Activated CD4-positive, alpha-beta T cell treated with anti-CD3 and anti-CD28 coated beads, Interleukin-2, amount 10 ng/mL, durations not matched to agents 24 days and 14 days (primary cell): ENCODE measurements at regions not wholly inside any gene's neighbourhood (a gene's known extent, or its start where the extent isn't known, plus 50 kb on each side); places are given as distances from the start of the nearest gene placed in this dataset.
"Not testable (repeated sequence)": the region's sequence is repeated elsewhere in the genome, so short reads cannot be mapped to it uniquely, and the experiment has no call there.

Experiments
- DNase-seq: peaks from one replicate; pipeline ENCODE4 v3.0.0; 2022
- H3K27ac Mint-ChIP-seq: one replicate; pipeline ENCODE4 v1.8.0; 2022; ENCODE audit warnings: mild to moderate bottlenecking, mixed read lengths
- H3K27me3 Mint-ChIP-seq: one replicate; pipeline ENCODE4 v1.8.0; 2022; ENCODE audit warnings: mixed read lengths
- H3K36me3 Mint-ChIP-seq: one replicate; pipeline ENCODE4 v1.8.0; 2022; ENCODE audit warnings: low read depth, mild to moderate bottlenecking, mixed read lengths
- H3K4me1 Mint-ChIP-seq: one replicate; pipeline ENCODE4 v1.8.0; 2021; ENCODE audit warnings: mixed read lengths
- H3K4me3 Mint-ChIP-seq: one replicate; pipeline ENCODE4 v1.8.0; 2022; ENCODE audit warnings: mild to moderate bottlenecking, moderate library complexity, mixed read lengths
- H3K9me3 Mint-ChIP-seq: one replicate; pipeline ENCODE4 v1.8.0; 2021; ENCODE audit warnings: mixed read lengths
- intact Hi-C: fragments of 100-400 bp; cut with micrococcal nuclease; formaldehyde crosslinking; loops from one replicate; pipeline ENCODE4 v1.15.1; 2023

DNA sequence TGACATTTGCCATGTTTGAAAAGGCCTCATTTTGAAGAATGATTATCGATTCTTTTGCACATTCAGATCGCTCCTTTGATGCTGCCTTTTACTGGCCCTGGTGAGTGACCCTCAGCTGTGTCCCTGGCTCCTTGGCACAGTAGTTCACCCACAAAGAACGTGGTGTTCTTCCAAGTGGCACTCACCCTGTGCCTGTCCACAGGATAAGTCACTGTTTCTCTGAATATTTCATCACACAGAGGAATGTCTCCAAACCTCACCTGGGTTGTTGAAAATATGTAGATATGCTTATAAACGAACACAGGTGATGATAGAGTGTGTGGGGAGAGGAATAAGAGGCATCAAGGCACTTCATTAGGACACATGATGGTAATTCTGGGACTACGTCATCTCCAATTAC is 810.7 kb downstream of the CCSER2 start:
- Mint-ChIP-seq H3K36me3 (no peaks in the 10 kb centered on the region), H3K4me1 (no peaks in the 10 kb centered on the region)

DNA sequence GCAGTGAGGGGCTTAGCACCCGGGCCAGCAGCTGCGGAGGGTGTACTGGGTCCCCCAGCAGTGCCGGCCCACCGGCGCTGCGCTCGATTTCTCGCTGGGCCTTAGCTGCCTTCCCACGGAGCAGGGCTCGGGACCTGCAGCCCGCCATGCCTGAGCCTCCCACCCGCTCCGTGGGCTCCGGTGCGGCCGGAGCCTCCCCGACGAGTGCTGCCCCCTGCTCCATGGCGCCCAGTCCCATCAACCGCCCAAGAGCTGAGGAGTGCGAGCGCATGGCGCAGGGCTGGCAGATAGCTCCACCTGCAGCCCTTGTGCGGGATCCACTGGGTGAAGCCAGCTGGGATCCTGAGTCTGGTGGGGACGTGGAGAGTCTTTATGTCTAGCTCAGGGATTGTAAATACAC is 813.1 kb downstream of the CCSER2 start:
- intact Hi-C loops: not testable (repeated sequence)

More for the DNA sequence above, 810.7 kb downstream of the CCSER2 start:
- Mint-ChIP-seq H3K27me3 (no peaks in the 10 kb centered on the region), H3K9me3 (no peaks in the 10 kb centered on the region), H3K27ac (no peak overlapping the region), H3K4me3 (no peak overlapping the region)
- DNase-seq: no peak
- intact Hi-C loops: no loop called here

DNA sequence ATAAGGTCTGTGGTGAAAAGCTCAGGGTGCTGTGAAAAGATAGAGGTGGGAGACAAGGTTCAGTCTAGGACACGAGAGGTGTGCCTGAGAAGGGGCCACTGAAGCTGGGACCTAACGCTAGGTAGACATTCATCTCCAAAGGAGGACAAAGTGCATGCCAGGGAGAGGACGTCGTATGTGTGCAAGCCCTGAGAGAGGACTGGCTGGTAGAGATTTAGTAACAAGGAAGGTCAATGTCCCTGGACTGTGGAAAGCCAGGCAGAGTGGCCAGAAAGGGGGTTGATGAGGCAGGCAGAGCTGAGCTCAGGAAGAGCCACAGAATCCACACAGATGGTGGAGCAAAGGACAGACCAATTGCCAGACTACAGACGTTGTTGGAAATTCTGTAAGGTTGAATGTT is 817.6 kb downstream of the CCSER2 start:
- Mint-ChIP-seq H3K36me3 (no peaks in the 10 kb centered on the region), H3K9me3 (no peaks in the 10 kb centered on the region), H3K27me3 (no peaks in the 10 kb centered on the region), H3K27ac (no peak overlapping the region), H3K4me1 (no peaks in the 10 kb centered on the region), H3K4me3 (no peak overlapping the region)
- DNase-seq: no peak
- intact Hi-C loops: no loop called here

More for the DNA sequence above, 813.1 kb downstream of the CCSER2 start:
- not testable (repeated sequence) for H3K27me3 Mint-ChIP-seq, H3K4me1 Mint-ChIP-seq, H3K9me3 Mint-ChIP-seq, H3K27ac Mint-ChIP-seq, H3K36me3 Mint-ChIP-seq, DNase-seq, H3K4me3 Mint-ChIP-seq

DNA sequence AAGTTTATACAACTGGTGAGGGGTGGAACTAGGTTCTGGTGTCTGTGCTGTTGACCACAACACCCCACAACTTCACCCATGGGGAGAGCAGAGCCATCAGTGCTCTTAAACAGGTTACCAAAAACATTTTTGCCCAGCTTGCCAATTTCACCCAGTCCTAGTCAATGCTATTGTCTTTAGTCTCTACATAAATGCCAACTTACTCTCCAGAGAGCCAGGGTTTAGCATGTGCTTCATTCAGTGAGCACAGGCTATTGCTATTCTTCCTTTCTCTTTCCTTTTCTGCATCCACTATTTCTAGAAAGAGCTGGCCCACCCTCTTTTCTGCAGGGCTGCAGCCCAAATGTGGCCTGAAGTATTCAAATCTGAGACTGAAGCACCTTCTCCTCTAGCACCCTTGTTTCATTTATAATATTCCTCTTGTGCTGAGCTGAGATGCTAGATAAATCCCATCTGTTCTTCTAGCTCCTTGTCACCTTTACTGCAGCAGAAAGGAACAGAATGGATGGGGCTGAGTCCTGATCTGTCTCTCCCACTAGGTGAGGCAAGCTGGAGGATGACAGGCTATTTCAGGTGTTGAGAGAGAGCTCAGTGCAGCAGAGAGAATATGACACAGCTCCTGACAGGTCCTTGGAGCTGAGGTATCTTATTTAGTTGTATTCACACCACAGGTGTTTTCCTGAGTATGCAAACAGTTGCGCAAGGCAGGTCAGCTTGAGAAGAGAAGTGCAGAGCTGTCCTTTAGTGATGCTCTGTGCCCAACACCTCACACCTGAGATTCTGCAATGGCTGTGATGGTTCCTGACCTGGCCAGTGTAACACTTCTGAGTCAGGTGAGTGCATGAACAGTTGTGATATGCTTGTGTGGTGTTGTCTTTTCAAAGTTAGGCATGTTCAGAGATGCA is 819.2 kb downstream of the CCSER2 start:
- Mint-ChIP-seq H3K36me3 (no peaks in the 10 kb centered on the region), H3K4me3 (no peak overlapping the region), H3K9me3 (no peaks in the 10 kb centered on the region), H3K27me3 (no peaks in the 10 kb centered on the region), H3K27ac (no peak overlapping the region), H3K4me1 (no peaks in the 10 kb centered on the region)
- no peak for DNase-seq
- intact Hi-C loops: no loop called here

DNA sequence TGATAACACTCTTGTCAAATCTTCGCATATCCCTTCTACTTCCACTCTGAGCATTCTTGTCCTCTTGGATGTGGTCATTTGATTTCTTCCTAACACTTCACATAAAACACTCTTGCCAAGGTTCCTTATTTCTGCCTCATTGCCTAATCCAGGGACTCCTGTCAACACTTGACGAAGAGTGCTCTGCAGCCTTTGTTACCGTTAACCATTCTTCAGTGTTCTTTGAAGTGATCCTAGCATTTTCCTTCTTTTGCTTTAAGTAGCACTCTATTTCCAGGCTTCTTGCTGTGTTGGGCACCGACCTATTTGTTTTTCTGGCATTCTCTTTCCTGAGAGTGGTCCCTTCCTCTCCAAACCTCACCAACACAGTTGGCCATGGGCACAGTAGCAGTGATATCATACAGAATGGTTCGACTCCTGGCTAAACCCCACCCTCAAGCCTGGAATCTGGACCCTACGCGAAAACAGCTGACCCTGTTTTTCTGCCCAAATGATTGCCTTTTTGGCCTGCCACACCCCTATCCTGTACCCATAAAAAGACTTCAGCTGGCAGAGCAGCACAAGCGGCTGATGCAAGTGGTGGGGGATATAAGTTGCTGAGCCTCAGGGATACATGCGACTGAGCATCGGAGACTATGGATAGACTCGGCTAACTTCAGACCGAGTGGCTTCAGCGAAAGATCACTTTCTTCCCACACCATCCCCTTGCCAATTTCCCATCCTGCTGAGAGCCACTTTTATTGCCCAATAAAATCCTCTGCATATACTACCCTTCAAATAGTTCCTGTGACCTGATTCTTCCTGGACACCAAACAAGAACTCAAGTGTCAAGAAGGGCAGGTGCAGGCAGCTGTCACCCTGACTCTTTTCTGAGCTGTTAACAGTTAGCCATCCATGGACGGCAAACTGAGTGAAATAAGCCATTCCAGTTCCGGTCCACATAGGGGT is 820.6 kb downstream of the CCSER2 start:
- Mint-ChIP-seq H3K9me3 (no peaks in the 10 kb centered on the region), H3K4me3 (no peak overlapping the region), H3K4me1 (no peaks in the 10 kb centered on the region), H3K27ac (no peak overlapping the region), H3K27me3 (no peaks in the 10 kb centered on the region), H3K36me3 (no peaks in the 10 kb centered on the region)
- DNase-seq: no peak
- intact Hi-C loops: no loop called here

DNA sequence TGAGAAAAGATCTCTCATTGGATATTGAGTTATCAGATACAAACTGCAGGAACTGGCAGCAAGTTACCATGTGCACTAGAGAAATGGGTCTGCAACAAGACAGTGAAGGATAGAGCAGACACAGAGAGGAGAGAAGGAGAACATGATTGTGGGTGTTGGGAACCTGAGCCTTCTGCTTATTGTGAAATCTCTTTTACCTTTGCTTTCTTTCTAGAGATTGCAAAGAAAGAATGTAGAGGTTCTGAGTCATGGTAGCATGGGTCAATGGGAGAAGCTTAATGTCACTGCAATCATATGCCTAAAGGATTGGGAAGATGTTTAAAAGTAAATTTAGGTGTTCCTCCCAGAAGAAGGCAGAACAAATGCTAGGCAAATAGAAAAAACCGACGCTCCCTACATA is 821.4 kb downstream of the CCSER2 start:
- Mint-ChIP-seq H3K4me3 (no peak overlapping the region), H3K36me3 (no peaks in the 10 kb centered on the region), H3K27me3 (no peaks in the 10 kb centered on the region), H3K27ac (no peak overlapping the region), H3K9me3 (no peaks in the 10 kb centered on the region), H3K4me1 (no peaks in the 10 kb centered on the region)
- intact Hi-C loops: no loop called here
- no peak for DNase-seq

DNA sequence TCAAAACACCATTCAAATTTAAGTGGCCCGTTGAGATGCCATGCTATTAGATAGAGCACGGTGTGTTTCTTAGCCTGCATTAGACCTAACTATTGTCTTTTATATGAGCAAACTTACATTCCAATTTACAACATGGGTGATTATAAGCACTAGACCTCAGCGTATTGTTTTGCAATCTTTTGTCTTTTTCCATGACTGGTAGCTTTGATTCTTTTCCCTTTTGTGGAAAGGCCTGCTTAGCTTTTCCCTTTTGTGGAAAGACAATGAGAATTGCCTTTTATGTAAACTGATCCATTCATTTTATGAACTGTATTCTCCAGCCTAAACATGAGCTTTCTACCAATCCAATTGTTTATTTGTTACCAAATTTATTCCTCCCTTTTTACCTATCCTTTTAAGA is 823.1 kb downstream of the CCSER2 start:
- Mint-ChIP-seq H3K4me3 (no peak overlapping the region), H3K9me3 (no peaks in the 10 kb centered on the region), H3K27me3 (no peaks in the 10 kb centered on the region), H3K27ac (no peak overlapping the region), H3K36me3 (no peaks in the 10 kb centered on the region), H3K4me1 (no peaks in the 10 kb centered on the region)
- intact Hi-C loops: no loop called here
- no peak for DNase-seq

DNA sequence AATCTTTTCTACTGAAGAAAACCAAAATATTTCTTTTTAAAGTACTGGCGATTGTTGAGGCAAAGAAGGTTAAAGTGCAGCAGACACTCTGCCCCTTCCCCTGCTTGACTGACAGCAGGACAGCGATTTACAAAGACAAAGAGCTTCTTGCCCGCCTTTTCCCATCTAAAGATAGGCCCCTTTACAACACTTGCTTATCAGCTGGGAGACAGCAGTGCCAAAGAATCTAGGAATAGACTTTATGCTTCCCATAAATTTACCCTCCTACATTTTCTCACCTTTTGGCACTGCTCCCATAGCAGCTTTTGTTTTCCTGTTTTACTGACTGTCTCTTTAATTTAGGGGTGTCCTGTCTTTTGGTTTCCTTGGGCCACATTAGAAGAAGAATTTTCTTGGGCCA is 824.1 kb downstream of the CCSER2 start:
- intact Hi-C loops: no loop called here
- Mint-ChIP-seq H3K27me3 (no peaks in the 10 kb centered on the region), H3K9me3 (no peaks in the 10 kb centered on the region), H3K4me1 (no peaks in the 10 kb centered on the region), H3K27ac (no peak overlapping the region), H3K36me3 (no peaks in the 10 kb centered on the region), H3K4me3 (no peak overlapping the region)
- no peak for DNase-seq

DNA sequence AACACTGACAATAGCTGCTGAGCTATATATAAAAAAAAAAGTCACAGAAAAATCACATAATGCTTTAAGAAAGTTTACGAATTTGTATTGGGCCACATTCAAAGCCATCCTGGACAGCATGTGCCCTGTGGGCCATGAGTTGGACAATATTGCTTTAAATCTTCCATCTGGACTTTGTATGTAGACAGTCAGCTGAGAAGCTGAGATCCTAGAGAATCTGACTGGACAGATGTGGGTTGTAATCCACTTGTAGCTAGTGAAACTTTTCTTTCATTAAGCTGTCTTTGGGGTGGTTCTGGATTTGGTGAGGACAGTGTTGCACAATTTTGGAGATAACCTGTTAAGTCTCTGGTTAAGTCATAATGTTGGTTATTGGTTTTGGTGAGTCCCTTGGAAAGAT is 824.5 kb downstream of the CCSER2 start:
- no peaks in the 10 kb centered on the region for H3K27me3 Mint-ChIP-seq
- H3K4me3 Mint-ChIP-seq: no peak overlapping the region
- DNase-seq: no peak
- intact Hi-C loops: no loop called here
- H3K36me3 Mint-ChIP-seq: no peaks in the 10 kb centered on the region
- H3K27ac Mint-ChIP-seq: no peak overlapping the region
- no peaks in the 10 kb centered on the region for H3K4me1 Mint-ChIP-seq
- H3K9me3 Mint-ChIP-seq: no peaks in the 10 kb centered on the region

DNA sequence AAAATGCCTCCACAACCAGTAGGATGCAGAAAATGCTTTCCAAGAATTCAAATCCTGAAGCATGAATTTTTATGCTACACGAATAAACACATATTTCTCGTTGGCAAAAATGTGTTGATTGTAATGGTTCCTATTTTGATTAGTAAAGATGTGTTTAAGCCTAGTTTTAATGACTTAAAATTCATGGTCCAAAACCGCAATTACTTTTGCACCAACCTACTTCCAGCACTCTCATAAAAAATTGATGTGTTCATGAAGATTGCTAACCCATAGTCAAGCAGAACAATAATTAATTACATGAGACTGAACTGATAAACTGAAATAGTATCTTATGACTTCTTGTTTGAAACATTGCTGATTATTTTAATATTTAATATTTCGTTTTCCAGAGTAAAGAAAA is 828.8 kb downstream of the CCSER2 start:
- DNase-seq: no peak
- intact Hi-C loops: no loop called here
- Mint-ChIP-seq H3K4me1 (no peaks in the 10 kb centered on the region), H3K27me3 (no peaks in the 10 kb centered on the region), H3K4me3 (no peak overlapping the region), H3K36me3 (no peaks in the 10 kb centered on the region), H3K9me3 (no peaks in the 10 kb centered on the region), H3K27ac (no peak overlapping the region)

DNA sequence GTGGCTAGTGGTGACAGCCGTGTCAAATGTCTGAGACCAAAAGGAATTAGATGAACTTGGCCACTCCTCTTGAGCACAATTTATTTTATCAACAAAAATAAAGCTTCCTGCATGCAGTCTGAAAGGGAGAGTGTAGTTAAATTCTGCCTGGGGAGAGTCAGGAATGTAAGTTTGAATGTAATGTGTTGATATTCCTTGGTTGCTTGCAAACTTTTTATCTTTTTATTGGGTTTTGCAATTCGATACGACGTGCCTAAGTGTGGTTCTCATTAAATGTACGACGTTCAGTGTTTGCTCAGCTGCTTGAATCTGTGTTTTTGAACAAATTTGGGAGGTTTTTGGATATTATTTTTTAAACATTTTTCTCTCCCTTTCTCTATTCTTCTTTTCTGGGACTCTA is 839.9 kb downstream of the CCSER2 start:
- H3K27me3 Mint-ChIP-seq: no peaks in the 10 kb centered on the region
- no peak overlapping the region for H3K27ac Mint-ChIP-seq
- DNase-seq: no peak
- H3K36me3 Mint-ChIP-seq: no peaks in the 10 kb centered on the region
- H3K4me3 Mint-ChIP-seq: no peak overlapping the region
- intact Hi-C loops: no loop called here
- no peaks in the 10 kb centered on the region for H3K4me1 Mint-ChIP-seq
- H3K9me3 Mint-ChIP-seq: no peaks in the 10 kb centered on the region

DNA sequence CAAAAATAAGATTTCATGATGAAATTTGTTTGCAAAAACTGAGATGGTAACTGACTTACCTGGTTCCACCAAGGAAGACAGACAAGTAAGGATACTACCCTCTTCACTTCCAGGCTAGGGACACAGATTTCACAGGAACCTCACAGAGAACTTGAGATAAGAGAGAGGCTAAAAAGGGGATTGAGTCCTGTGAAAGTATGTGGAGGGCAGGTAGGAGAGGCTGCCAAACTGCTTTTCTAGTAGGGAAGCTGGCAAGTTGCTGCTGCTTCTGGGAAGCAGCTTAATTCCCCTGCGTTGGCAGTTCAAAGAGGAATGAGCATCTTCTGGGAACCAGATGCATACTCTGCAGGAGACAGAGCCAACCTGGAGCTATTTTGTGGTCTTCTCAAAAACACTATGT is 841.6 kb downstream of the CCSER2 start:
- intact Hi-C loops: no loop called here
- Mint-ChIP-seq H3K36me3 (no peaks in the 10 kb centered on the region), H3K4me1 (no peaks in the 10 kb centered on the region), H3K4me3 (no peak overlapping the region), H3K27me3 (no peaks in the 10 kb centered on the region), H3K27ac (no peak overlapping the region), H3K9me3 (no peaks in the 10 kb centered on the region)
- no peak for DNase-seq

DNA sequence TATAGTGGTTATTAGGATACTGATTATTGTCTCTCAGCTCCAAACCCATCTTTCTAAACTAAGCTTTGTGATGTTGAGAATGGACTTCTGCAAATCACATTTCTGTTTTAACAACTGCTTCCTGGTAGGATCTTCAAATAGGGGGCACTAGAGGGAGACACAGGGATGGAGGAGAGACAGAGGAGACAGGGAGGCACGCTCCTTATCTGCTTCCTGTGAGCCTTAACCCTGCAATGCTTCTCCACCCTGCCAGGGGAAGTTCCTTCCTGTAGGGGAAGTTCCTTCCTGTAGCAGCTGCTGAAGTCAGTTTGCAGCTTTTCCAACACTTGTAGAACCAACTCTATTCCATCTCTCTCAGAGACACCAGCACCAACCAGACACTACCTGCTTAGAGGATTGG is 847.2 kb downstream of the CCSER2 start:
- no peak overlapping the region for H3K4me3 Mint-ChIP-seq
- H3K36me3 Mint-ChIP-seq: no peaks in the 10 kb centered on the region
- no peaks in the 10 kb centered on the region for H3K9me3 Mint-ChIP-seq
- no peak overlapping the region for H3K27ac Mint-ChIP-seq
- intact Hi-C loops: no loop called here
- no peak for DNase-seq
- H3K4me1 Mint-ChIP-seq: no peaks in the 10 kb centered on the region
- no peaks in the 10 kb centered on the region for H3K27me3 Mint-ChIP-seq

DNA sequence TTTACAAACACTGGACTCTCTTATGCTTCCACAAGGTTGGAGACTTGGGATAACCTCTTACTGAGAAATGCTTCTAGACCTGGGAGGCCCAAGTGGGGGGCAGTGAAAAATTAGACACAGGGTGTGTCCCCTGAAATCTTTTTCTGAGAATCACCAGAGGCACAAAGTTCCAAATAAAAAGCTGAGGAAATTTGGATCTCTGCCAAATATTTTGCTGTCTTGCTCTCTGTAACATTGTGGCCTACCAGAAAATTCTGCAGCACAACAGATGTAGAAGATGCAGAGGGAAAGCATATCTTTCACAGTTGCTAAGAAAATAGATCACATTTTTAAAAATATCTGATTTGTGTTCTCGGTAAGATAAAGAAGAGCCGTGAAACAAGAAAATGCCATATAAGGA is 849.4 kb downstream of the CCSER2 start:
- H3K36me3 Mint-ChIP-seq: no peaks in the 10 kb centered on the region
- no peak overlapping the region for H3K4me3 Mint-ChIP-seq
- H3K27ac Mint-ChIP-seq: no peak overlapping the region
- H3K9me3 Mint-ChIP-seq: no peaks in the 10 kb centered on the region
- no peaks in the 10 kb centered on the region for H3K4me1 Mint-ChIP-seq
- intact Hi-C loops: no loop called here
- DNase-seq: no peak
- H3K27me3 Mint-ChIP-seq: no peaks in the 10 kb centered on the region
